ENCODE measurements at regions not wholly inside any gene's neighbourhood (a gene's known extent, or its start where the extent isn't known, plus 50 kb on each side); places are given as distances from the start of the nearest gene placed in this dataset.

GRCh38 chr3:132241776-132242514 is 75.3 kb upstream of the ACP3 start:
- Histone ChIP-seq H3K79me2 (ENCODE audit: control insufficient read depth, insufficient read depth, low read length) (no peaks in the 10 kb centered on the region), H3K4me1 (ENCODE audit: control insufficient read depth, extremely low read depth, insufficient read depth, low read length) (no peaks in the 10 kb centered on the region), H3K4me3 (ENCODE audit: control insufficient read depth in 2 of 3, extremely low read depth in 1 of 3, insufficient read depth in 2 of 3, low read depth in 1 of 3, low read length in 3 of 3) (no peak overlapping the region), H3K9ac (ENCODE audit: control insufficient read depth, extremely low read depth, insufficient read depth, low read length) (no peak overlapping the region), H3K36me3 (ENCODE audit: control insufficient read depth in 2 of 2, extremely low read depth in 1 of 2, insufficient read depth in 2 of 2, low read length in 2 of 2) (no peaks in the 10 kb centered on the region), H3K9me3 (ENCODE audit: control insufficient read depth, low read depth, low read length) (no peaks in the 10 kb centered on the region), H3K4me2 (ENCODE audit: control insufficient read depth, extremely low read depth, insufficient read depth, low read depth, low read length) (no peak overlapping the region), H3K27ac (ENCODE audit: control insufficient read depth, insufficient read depth, low read length) (no peak overlapping the region), H4K20me1 (ENCODE audit: control insufficient read depth, extremely low read depth, insufficient read depth, low read length) (no peaks in the 10 kb centered on the region), H3K9me1 (ENCODE audit: control insufficient read depth, extremely low read depth, insufficient read depth, low read length) (no peaks in the 10 kb centered on the region), H3K27me3 (ENCODE audit: control insufficient read depth, extremely low read depth, insufficient read depth, low read length) (peaks cover 4% of the 10 kb centered on the region), H2AFZ (ENCODE audit: control insufficient read depth, low read length) (no peak overlapping the region)
- no peak for DNase-seq (ENCODE audit: low read depth, low spot score)
- FAIRE-seq, result no peak
- dilution Hi-C loops (cut with MboI; ENCODE audit: extremely low pct_ligation_motif_present, low sequenced_read_pairs), result no loop called here
- TF ChIP-seq EZH2 (IDR thresholded peaks at IDR 0.05; ENCODE audit: low read length), result no peak
- no peak for TF ChIP-seq CTCF (optimal IDR thresholded peaks at IDR 0.05 in 1 of 3, IDR thresholded peaks at IDR 0.05 in 1 of 3, conservative IDR thresholded peaks at IDR 0.05 in 1 of 3; ENCODE audit: extremely low read depth in 1 of 3, insufficient read depth in 2 of 3, low read length in 3 of 3)

GRCh38 chr3:132242790-132243189 is 74.4 kb upstream of the ACP3 start:
- Histone ChIP-seq H3K4me1 (ENCODE audit: control insufficient read depth, extremely low read depth, insufficient read depth, low read length) (no peaks in the 10 kb centered on the region), H3K4me2 (ENCODE audit: control insufficient read depth, extremely low read depth, insufficient read depth, low read depth, low read length) (no peak overlapping the region), H3K4me3 (ENCODE audit: control insufficient read depth in 2 of 3, extremely low read depth in 1 of 3, insufficient read depth in 2 of 3, low read depth in 1 of 3, low read length in 3 of 3) (no peak overlapping the region), H3K9me3 (ENCODE audit: control insufficient read depth, low read depth, low read length) (no peaks in the 10 kb centered on the region), H3K27me3 (ENCODE audit: control insufficient read depth, extremely low read depth, insufficient read depth, low read length) (peaks cover 4% of the 10 kb centered on the region), H3K9me1 (ENCODE audit: control insufficient read depth, extremely low read depth, insufficient read depth, low read length) (no peaks in the 10 kb centered on the region), H2AFZ (ENCODE audit: control insufficient read depth, low read length) (no peak overlapping the region), H4K20me1 (ENCODE audit: control insufficient read depth, extremely low read depth, insufficient read depth, low read length) (no peaks in the 10 kb centered on the region), H3K27ac (ENCODE audit: control insufficient read depth, insufficient read depth, low read length) (no peak overlapping the region), H3K79me2 (ENCODE audit: control insufficient read depth, insufficient read depth, low read length) (no peaks in the 10 kb centered on the region), H3K36me3 (ENCODE audit: control insufficient read depth in 2 of 2, extremely low read depth in 1 of 2, insufficient read depth in 2 of 2, low read length in 2 of 2) (no peaks in the 10 kb centered on the region), H3K9ac (ENCODE audit: control insufficient read depth, extremely low read depth, insufficient read depth, low read length) (no peak overlapping the region)
- dilution Hi-C loops (cut with MboI; ENCODE audit: extremely low pct_ligation_motif_present, low sequenced_read_pairs), result no loop called here
- no peak for FAIRE-seq
- TF ChIP-seq CTCF (optimal IDR thresholded peaks at IDR 0.05 in 1 of 3, IDR thresholded peaks at IDR 0.05 in 1 of 3, conservative IDR thresholded peaks at IDR 0.05 in 1 of 3; ENCODE audit: extremely low read depth in 1 of 3, insufficient read depth in 2 of 3, low read length in 3 of 3) (no peak), EZH2 (IDR thresholded peaks at IDR 0.05; ENCODE audit: low read length) (no peak)
- no peak for DNase-seq (ENCODE audit: low read depth, low spot score)

All from keratinocyte (primary cell).